ENCODE measurements at regions not wholly inside any gene's neighbourhood (a gene's known extent, or its start where the extent isn't known, plus 50 kb on each side); places are given as distances from the start of the nearest gene placed in this dataset.

- H3K27ac ChIP-seq: peak overlapping the region; percentile 19
- in situ Hi-C loops (cut with MboI; ENCODE audit: low pct_unique_long_range_greater_than_20kb in 2 of 9, low sequenced_read_pairs in 9 of 9, unreplicated experiment in 9 of 9): no loop called here
Measured at GRCh38 chr9:94159069-94159939, 75.0 kb downstream of the PTPDC1 start.

GRCh38 chr9:94160594-94161501 lies 76.6 kb downstream of the PTPDC1 start:
- Histone ChIP-seq H3K27ac (no peak overlapping the region), H3K4me1 (replicated peaks in 1 of 2) (peaks cover 20 to 31% of the 10 kb centered on the region in 2 donors), H3K4me3 (no peak overlapping the region)
- in situ Hi-C loops (cut with MboI; ENCODE audit: low pct_unique_long_range_greater_than_20kb in 2 of 9, low sequenced_read_pairs in 9 of 9, unreplicated experiment in 9 of 9): no loop called here
- WGBS, 10 experiments: 53 to 100% (median 85%) methylated on average over 3 to 8 of the region's 11 CpGs; no CpG with 5 or more reads in 1 of the 10 experiments
- no peak for ATAC-seq (replicated peaks in 6 of 8)

More at GRCh38 chr9:94159069-94159939, 75.0 kb downstream of the PTPDC1 start:
- peak in 6 of 8 experiments; percentile 24 to 84 (median 67) for ATAC-seq (replicated peaks in 6 of 8)
- H3K4me3 ChIP-seq: no peak overlapping the region
- H3K4me1 ChIP-seq (replicated peaks in 1 of 2): peaks cover 20 to 28% of the 10 kb centered on the region in 2 donors
- WGBS, 10 experiments: 11 to 92% (median 64%) methylated on average over 1 to 7 of the region's 8 CpGs

- WGBS, 10 experiments: 33 to 100% (median 74%) methylated on average over 1 to 8 of the region's 8 CpGs; no CpG with 5 or more reads in 1 of the 10 experiments
- H3K4me1 ChIP-seq (replicated peaks in 1 of 2): peaks cover 20 to 27% of the 10 kb centered on the region in 2 donors
- ATAC-seq (replicated peaks in 6 of 8): no peak
- H3K27ac ChIP-seq: no peak overlapping the region
- in situ Hi-C loops (cut with MboI; ENCODE audit: low pct_unique_long_range_greater_than_20kb in 2 of 9, low sequenced_read_pairs in 9 of 9, unreplicated experiment in 9 of 9): no loop called here
- no peak overlapping the region for H3K4me3 ChIP-seq
Measured at GRCh38 chr9:94161673-94162072, 77.4 kb downstream of the PTPDC1 start.

DNA sequence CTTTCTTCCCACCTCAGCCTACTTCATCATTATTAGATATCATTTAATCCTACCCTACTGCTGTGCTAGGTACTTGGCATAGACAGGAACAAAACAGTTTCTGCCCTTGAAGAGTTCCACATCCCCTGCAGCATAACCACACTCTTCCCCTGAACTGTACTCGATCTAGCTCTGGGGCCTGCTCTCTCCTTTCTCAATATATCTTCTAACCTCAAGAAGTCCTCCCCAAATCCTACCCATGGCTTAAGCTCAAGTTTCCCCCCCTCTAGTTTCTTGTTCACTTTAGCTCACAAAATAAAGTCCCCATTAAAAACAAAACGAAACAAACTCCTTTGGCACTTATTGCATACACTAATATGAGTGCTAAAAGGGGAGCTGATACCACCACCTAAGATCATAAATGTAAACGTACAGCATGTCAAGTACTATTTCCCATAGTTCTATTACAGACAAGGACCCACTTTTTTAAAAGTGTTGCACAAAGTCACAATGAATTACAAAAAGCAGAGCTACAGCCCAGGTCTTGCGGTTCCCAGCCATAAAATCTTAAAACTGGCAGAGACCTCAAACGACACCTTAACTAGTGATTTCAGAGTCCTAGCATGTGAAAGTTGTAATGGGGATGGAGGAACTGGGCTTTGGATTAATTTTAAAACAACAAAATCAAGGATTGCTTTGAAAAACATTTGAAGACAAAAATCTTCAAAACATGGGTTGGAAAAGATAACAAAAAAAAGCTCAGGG lies 80.7 kb downstream of the PTPDC1 start:
- Histone ChIP-seq H3K4me1 (replicated peaks in 1 of 2) (peaks cover 8 to 22% of the 10 kb centered on the region in 2 donors), H3K4me3 (no peak overlapping the region), H3K27ac (no peak overlapping the region)
- in situ Hi-C loops (cut with MboI; ENCODE audit: low pct_unique_long_range_greater_than_20kb in 2 of 9, low sequenced_read_pairs in 9 of 9, unreplicated experiment in 9 of 9): no loop called here
- ATAC-seq (replicated peaks in 6 of 8): no peak
- WGBS, 10 experiments: 77 to 100% (median 89%) methylated on average over 2 to 5 of the region's 5 CpGs

DNA sequence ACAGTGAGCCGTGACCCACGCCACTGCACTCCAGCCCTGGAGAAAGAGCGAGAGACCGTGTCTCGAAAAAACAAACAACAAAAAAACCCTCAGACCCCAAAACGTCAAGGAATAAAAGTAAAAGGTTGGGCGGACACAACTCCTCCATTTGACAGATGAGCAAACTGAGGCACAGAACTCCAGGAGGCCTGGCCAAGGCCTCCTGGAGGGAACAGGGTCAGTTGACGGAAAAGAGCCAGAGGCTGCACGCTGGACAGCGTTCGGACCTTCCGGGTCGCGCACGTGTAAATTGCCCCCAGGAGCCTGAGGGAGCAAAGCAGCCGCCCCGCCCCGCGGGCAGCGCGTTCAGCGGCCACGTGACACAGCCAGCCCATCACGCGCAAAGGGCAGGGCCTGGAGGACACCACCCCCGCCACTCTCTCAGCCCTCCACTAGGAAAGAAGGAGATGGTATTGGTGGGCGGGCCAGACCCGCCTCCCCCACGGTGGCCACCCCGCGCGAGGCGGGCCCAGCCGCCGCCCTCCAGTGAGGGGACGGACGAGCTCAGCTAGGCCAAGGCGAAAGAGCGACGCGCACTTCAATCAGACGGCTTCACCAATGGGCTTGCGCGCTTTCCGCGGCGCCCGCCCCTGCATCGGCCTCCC lies 81.5 kb downstream of the PTPDC1 start:
- Histone ChIP-seq H3K4me3 (peak overlapping the region; percentile 65 to 97 (median 88)), H3K27ac (peak overlapping the region; percentile 100), H3K4me1 (replicated peaks in 1 of 2) (peaks cover 3 to 16% of the 10 kb centered on the region in 2 donors)
- in situ Hi-C loops (cut with MboI; ENCODE audit: low pct_unique_long_range_greater_than_20kb in 2 of 9, low sequenced_read_pairs in 9 of 9, unreplicated experiment in 9 of 9): no loop called here
- 22 to 90% (median 48%) methylated on average over 2 to 11 of the region's 49 CpGs; no CpG with 5 or more reads in 1 of the 10 experiments for WGBS, 10 experiments
- peak; percentile 82 to 91 (median 89) for ATAC-seq (replicated peaks in 6 of 8)

DNA sequence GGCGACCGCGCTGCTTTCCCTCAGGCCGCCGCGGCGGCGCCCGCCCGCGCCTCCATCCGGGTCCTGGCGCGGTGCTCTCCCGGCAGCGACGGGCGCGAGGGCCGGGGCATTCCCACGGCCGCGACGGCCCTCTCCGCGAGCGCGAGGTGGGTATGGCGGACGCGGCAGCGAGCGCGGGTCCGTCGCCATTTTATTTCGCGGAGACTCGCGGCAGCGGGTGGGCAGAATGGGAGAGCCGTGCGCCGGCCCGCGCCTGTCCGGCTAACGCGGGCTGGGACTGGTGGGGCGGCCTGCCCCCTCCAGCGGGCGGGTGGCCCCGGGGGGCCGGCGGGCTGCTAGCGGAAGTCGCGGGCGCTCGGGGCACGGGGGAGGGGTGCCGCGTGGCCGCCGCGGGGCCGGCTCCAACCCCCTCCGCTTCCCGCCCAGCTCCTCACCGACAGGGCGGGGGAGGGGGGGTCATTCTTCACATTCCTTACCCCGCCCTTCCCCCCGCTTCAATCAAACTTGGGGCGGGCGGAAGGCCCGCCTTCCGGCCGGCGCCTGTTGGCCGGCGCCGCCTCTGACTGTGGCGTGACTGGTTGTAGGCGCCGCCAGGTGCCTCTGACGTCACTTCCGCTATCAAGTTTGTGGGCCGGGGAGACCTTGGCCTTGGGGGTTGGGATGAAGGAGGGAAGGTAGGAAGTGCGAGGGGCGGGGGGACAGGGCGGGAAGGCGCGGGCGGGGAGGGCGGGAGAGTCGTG lies 82.1 kb downstream of the PTPDC1 start:
- peaks cover 3 to 16% of the 10 kb centered on the region in 2 donors for H3K4me1 ChIP-seq (replicated peaks in 1 of 2)
- peak overlapping the region; percentile 65 to 97 (median 88) for H3K4me3 ChIP-seq
- WGBS, 10 experiments: no CpG with 5 or more reads among the region's 96 CpGs
- in situ Hi-C loops (cut with MboI; ENCODE audit: low pct_unique_long_range_greater_than_20kb in 2 of 9, low sequenced_read_pairs in 9 of 9, unreplicated experiment in 9 of 9): no loop called here
- peak; percentile 59 to 76 (median 68) for ATAC-seq (replicated peaks in 6 of 8)
- peak overlapping the region; percentile 100 for H3K27ac ChIP-seq

DNA sequence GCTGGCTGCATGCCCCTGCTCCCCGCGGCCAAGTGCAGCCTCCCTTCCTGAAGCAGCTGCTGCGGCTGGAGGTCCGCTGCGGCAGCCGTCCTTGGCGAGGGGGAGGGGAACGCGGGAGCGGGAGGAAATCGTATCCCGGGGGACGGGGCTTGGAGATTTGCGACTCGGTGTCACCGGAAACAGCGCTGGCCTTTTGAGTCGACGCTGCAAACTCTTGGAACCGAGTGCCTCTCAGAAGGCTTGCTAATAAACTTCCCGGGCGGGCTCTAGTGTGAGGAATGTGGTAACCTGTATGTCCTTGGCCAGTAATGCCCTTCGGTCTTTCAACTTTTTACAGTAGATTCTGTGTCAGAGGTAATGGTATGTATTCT lies 82.7 kb downstream of the PTPDC1 start:
- WGBS, 10 experiments: 0 to 3% (median 0%) methylated on average over 1 to 6 of the region's 23 CpGs; no CpG with 5 or more reads in 3 of the 10 experiments
- Histone ChIP-seq H3K4me1 (replicated peaks in 1 of 2) (peaks cover 3 to 16% of the 10 kb centered on the region in 2 donors), H3K27ac (peak overlapping the region; percentile 100), H3K4me3 (peak overlapping the region; percentile 65 to 97 (median 88))
- in situ Hi-C loops (cut with MboI; ENCODE audit: low pct_unique_long_range_greater_than_20kb in 2 of 9, low sequenced_read_pairs in 9 of 9, unreplicated experiment in 9 of 9): no loop called here
- peak in 3 of 8 experiments; percentile 9 to 16 (median 13) for ATAC-seq (replicated peaks in 6 of 8)

DNA sequence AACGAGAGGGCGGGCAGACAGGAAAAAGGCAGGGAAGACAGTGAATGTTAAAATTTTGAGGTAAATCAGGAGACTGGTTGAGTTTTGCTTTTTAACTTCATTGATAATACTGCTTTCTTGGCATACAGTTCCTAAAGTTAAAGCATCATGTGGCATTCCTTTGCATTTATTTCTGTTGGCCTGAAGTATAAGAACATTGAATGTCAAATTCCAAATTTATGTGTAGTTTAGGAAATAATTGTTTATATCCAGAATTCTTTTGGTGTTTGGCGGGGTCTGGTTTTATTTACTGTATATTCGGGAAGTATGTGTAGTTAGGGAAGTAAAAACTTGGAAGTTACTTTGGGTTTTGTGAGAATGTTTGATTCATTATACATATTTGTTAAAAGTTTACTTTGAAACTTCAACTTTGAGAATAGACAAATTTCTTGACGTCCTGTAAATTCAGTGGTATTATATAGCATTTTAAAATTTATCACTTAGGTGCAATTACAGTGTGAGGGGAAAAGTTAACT lies 83.2 kb downstream of the PTPDC1 start:
- H3K4me3 ChIP-seq: peak overlapping the region; percentile 65 to 97 (median 88)
- peak overlapping the region; percentile 100 for H3K27ac ChIP-seq
- WGBS, 10 experiments: 0 to 9% (median 1%) methylated on average over 2 to 5 of the region's 5 CpGs
- ATAC-seq (replicated peaks in 6 of 8): no peak
- in situ Hi-C loops (cut with MboI; ENCODE audit: low pct_unique_long_range_greater_than_20kb in 2 of 9, low sequenced_read_pairs in 9 of 9, unreplicated experiment in 9 of 9): no loop called here
- peaks cover 3 to 16% of the 10 kb centered on the region in 2 donors for H3K4me1 ChIP-seq (replicated peaks in 1 of 2)

DNA sequence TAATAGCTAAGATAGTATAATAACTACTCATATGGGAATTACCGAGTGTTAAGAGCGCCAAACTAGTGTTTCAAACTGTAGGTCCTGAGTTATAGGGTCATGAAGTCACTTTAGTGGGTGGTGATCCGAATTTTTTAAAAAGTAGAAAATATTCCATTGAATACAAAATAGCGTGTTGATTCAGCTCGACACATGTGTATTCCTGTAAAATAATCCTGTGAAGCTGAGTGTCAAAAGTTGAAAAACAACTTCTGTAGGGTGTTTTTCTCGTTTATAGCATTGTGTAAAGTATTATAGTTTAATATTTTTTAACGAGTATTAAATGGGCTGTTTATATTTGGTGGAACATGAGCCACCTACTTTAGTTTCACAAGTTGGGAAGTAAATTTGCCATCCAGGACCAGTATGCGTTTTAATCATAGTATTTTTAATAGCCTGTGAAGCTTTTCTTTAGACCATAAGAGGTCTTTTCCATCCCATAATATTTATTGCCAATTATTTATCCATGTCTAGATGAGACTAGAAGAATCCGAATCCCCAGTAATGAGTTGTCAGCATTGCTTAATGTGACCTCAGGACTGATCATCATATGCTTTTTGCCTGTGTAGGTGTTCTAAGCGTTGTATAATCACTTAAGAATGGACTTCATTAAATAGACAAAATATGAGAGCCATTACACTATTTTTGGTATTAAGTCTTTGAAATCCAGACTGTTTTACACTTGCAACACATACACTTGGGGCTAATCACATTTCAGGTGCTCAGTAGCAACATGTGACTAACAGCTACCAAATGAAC lies 84.1 kb downstream of the PTPDC1 start:
- no peak overlapping the region for H3K27ac ChIP-seq
- in situ Hi-C loops (cut with MboI; ENCODE audit: low pct_unique_long_range_greater_than_20kb in 2 of 9, low sequenced_read_pairs in 9 of 9, unreplicated experiment in 9 of 9): no loop called here
- H3K4me1 ChIP-seq (replicated peaks in 1 of 2): peaks cover 3 to 16% of the 10 kb centered on the region in 2 donors
- no peak for ATAC-seq (replicated peaks in 6 of 8)
- 2 to 89% (median 63%) methylated on average over 3 to 10 of the region's 10 CpGs for WGBS, 10 experiments
- peak overlapping the region in 4 of 5 donors; percentile 65 to 97 (median 82) for H3K4me3 ChIP-seq

DNA sequence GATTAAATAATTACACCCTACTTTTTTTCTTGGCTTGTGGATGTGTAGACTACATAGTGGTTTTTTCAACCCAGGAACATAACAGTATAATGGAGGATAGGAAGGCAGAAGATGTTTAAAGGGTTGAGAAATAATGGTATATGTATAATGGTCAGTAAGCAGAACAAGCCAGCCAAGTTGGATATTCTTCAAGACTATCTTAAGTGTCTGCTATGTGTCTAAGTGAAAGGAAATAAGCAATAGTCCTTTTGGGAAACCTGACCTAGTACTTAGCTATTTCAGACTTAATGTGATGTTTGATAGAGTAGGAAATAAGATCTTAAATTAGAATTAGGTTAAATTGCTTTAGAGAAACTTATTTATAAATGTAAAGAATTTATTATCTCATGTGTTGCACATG lies 85.7 kb downstream of the PTPDC1 start:
- Histone ChIP-seq H3K4me3 (no peak overlapping the region), H3K4me1 (replicated peaks in 1 of 2) (peaks cover 6 to 16% of the 10 kb centered on the region in 2 donors), H3K27ac (no peak overlapping the region)
- in situ Hi-C loops (cut with MboI; ENCODE audit: low pct_unique_long_range_greater_than_20kb in 2 of 9, low sequenced_read_pairs in 9 of 9, unreplicated experiment in 9 of 9): no loop called here
- ATAC-seq (replicated peaks in 6 of 8): no peak

DNA sequence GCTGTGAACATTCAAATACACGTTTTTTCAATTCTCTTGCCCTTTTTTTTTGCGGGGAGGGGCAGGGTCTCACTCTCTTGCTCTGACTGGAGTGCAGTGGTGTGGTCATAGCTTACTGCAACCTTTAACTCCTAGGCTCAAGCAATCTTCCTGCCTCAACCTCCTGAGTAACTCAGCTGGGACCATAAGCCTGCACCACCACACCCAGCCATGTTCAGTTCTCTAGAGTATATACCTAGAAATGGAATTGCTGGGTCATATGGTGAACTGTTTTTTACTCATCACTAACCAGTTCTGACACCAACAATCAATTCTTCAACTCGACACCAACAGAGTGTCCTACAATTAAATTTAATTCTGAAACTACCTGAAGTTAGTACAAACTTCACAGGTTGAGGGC lies 85.5 kb upstream of the ZNF169 start:
- in situ Hi-C loops (cut with MboI; ENCODE audit: low pct_unique_long_range_greater_than_20kb in 2 of 9, low sequenced_read_pairs in 9 of 9, unreplicated experiment in 9 of 9): no loop called here
- no peak for ATAC-seq (replicated peaks in 6 of 8)
- WGBS, 10 experiments: 30 to 100% (median 67%) methylated on average over 1 to 3 of the region's 3 CpGs; no CpG with 5 or more reads in 1 of the 10 experiments
- Histone ChIP-seq H3K27ac (no peak overlapping the region), H3K4me1 (replicated peaks in 1 of 2) (peaks cover 3 to 6% of the 10 kb centered on the region in 2 donors), H3K4me3 (no peak overlapping the region)
